H1 (cell line): ENCODE measurements at regions not wholly inside any gene's neighbourhood (a gene's known extent, or its start where the extent isn't known, plus 50 kb on each side); places are given as distances from the start of the nearest gene placed in this dataset.

Experiments
- PHF8 ChIP-seq: fragments of 200-600 bp; sonication (generic); conservative IDR thresholded peaks from 2 replicates; pipeline ENCODE4 v1.7.1; 2012; ENCODE audit warnings: low read depth, mild to moderate bottlenecking, inconsistent platforms, low read length, moderate library complexity
- RNF2 ChIP-seq: fragments of 200-900, 300-1000 bp; sonication (generic); IDR thresholded peaks from 2 replicates; pipeline ENCODE4 v1.7.1; 2016; ENCODE audit warnings: borderline replicate concordance, low read depth, mild to moderate bottlenecking, antibody characterized with exemption, low read length; ENCODE audit not compliant: poor library complexity, severe bottlenecking; ENCODE audit errors: missing control alignments
- TAF1 ChIP-seq: IDR thresholded peaks from 2 replicates; pipeline ENCODE4 v1.6.1; 2011; ENCODE audit warnings: mild to moderate bottlenecking, low read depth, low read length
- YY1 ChIP-seq: IDR thresholded peaks from 2 replicates; pipeline ENCODE4 v1.6.1; 2011; ENCODE audit warnings: low read depth, mild to moderate bottlenecking, low read length

DNA sequence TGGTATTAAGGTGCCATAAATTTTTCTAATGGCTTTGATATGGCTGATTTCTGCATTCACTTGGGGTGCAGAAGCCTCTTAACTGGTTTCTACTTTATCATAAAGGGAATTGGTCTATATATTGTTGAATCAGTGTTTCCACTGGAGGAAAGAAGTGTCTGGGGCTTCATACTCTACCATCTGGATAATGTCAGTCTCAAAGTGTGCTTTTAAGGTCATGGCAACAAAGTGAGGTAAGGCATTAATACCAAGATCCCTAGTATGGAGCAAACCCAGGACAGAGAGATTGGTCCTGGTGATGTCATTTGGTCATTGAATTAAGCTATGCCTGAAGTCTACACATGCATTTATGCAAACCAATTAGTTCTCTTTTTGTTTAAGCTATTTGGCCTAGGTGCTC lies 309.9 kb downstream of the DUSP10 start (continued):
- no peak for TF ChIP-seq TAF1
- TF ChIP-seq YY1, result no peak
- TF ChIP-seq PHF8, result no peak
- TF ChIP-seq RNF2, result no peak
